ENCODE measurements at regions not wholly inside any gene's neighbourhood (a gene's known extent, or its start where the extent isn't known, plus 50 kb on each side); places are given as distances from the start of the nearest gene placed in this dataset.

- no peak for DNase-seq (ENCODE audit: low read depth)
- no peak for TF ChIP-seq CTCF (conservative IDR thresholded peaks at IDR 0.05; ENCODE audit: control insufficient read depth, insufficient read depth, low read depth, low read length)
- no peak overlapping the region for H3K4me3 ChIP-seq (ENCODE audit: control insufficient read depth, low read depth, low read length)
These were observed 58.5 kb upstream of the ZNF366 start for GRCh38 chr5:72565513-72566289.

- no peak for DNase-seq (ENCODE audit: low read depth)
- no peak overlapping the region for H3K4me3 ChIP-seq (ENCODE audit: control insufficient read depth, low read depth, low read length)
- TF ChIP-seq CTCF (conservative IDR thresholded peaks at IDR 0.05; ENCODE audit: control insufficient read depth, insufficient read depth, low read depth, low read length) = no peak
These were observed 55.5 kb upstream of the ZNF366 start for GRCh38 chr5:72562717-72563116.

GRCh38 chr5:72561148-72561972 is 54.1 kb upstream of the ZNF366 start:
- no peak for TF ChIP-seq CTCF (conservative IDR thresholded peaks at IDR 0.05; ENCODE audit: control insufficient read depth, insufficient read depth, low read depth, low read length)
- DNase-seq (ENCODE audit: low read depth) = no peak
- no peak overlapping the region for H3K4me3 ChIP-seq (ENCODE audit: control insufficient read depth, low read depth, low read length)

GRCh38 chr5:72559866-72560766 is 52.9 kb upstream of the ZNF366 start:
- peak; percentile 22 for DNase-seq (ENCODE audit: low read depth)
- TF ChIP-seq CTCF (conservative IDR thresholded peaks at IDR 0.05; ENCODE audit: control insufficient read depth, insufficient read depth, low read depth, low read length) = no peak
- no peak overlapping the region for H3K4me3 ChIP-seq (ENCODE audit: control insufficient read depth, low read depth, low read length)

- H3K4me3 ChIP-seq (ENCODE audit: control insufficient read depth, low read depth, low read length) = no peak overlapping the region
- TF ChIP-seq CTCF (conservative IDR thresholded peaks at IDR 0.05; ENCODE audit: control insufficient read depth, insufficient read depth, low read depth, low read length) = no peak
- no peak for DNase-seq (ENCODE audit: low read depth)
These were observed 51.2 kb upstream of the ZNF366 start for GRCh38 chr5:72558383-72558782.

- no peak for DNase-seq (ENCODE audit: low read depth)
- TF ChIP-seq CTCF (conservative IDR thresholded peaks at IDR 0.05; ENCODE audit: control insufficient read depth, insufficient read depth, low read depth, low read length) = no peak
These were observed 50.8 kb upstream of the ZNF366 start for GRCh38 chr5:72558046-72558336.

More at GRCh38 chr5:72558046-72558336, 50.8 kb upstream of the ZNF366 start:
- no peak overlapping the region for H3K4me3 ChIP-seq (ENCODE audit: control insufficient read depth, low read depth, low read length)
